ENCODE measurements at regions not wholly inside any gene's neighbourhood (a gene's known extent, or its start where the extent isn't known, plus 50 kb on each side); places are given as distances from the start of the nearest gene placed in this dataset.
"Not testable (repeated sequence)": the region's sequence is repeated elsewhere in the genome, so short reads cannot be mapped to it uniquely, and the experiment has no call there.

DNA sequence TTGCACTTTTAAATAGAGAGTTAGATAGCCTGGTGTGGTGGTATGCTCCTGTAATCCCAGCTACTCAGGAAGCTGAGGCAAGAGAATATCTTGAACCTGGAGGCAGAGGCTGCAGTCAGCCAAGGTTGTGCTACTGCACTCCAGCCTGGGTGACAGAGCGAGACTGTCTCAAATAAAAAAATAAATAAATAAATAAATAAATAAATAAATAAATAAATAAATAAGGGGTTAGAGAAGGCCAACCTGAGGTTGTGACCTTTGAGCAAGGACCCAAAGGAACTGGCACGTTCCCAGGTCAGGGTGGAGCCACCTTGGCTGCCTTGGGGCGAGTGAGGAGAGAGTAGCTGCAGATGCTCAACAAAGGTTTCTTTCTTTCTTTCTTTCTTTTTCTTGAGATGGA is 65.3 kb upstream of the TENM4 start:
- DNase-seq (ENCODE audit: low spot score), result no peak

DNA sequence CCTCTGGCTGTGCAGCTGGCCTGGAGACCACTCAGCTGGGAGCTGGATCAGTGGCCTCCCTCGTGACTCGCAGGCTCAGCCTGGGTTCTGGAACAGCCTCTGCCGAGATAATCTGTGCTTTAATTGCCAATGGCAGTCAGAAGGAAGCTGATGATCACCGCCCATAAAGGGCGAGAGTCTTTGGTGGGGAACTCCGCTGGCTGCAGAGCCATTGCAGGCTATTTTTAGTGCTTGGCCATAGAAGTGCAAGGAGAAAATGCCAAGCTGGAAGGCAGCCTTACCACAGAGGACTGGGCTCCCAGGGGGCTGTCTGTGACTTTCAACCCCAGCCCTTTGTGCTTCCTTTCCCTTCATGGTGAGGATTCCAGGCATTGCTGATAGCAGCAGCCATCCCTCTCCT is 62.2 kb upstream of the TENM4 start:
- DNase-seq (ENCODE audit: low spot score), result no peak

DNA sequence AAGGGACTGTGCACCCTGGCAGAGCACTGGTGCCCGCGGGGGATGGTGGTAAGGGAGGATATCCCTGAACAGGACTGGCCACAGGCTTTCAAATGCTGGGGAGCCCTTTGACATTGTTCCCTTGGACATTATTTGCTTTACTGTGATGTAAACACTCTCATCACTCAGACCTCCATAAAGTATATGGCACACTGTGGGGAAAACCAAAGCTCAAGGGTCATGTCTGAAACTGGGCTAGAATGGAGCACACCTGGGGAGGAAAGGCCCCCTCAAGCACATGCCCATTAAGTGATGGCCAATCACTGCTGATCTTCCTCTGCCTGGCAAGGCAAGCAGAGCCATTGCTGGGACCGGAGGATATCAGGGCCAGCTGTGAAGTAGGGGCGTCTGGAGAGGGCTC is 60.9 kb upstream of the TENM4 start:
- DNase-seq (ENCODE audit: low spot score), result no peak

DNA sequence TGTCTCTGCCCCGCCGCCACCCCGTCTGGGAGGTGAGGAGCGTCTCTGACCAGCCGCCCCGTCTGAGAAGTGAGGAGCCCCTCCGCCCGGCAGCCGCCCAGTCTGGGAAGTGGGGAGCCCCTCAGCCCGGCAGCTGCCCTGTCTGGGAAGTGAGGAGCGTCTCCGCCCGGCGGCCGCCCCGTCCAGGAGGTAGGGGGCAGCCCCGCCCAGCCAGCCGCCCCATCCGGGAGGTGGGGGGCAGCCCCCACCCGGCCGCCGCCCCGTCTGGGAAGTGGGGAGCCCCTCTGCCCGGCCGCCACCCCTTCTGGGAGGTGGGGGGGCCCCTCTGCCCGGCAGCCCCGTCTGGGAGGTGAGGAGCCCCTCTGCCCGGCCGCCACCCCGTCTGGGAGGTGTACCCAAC is 59.1 kb upstream of the TENM4 start:
- not testable (repeated sequence) for DNase-seq (ENCODE audit: low spot score)

DNA sequence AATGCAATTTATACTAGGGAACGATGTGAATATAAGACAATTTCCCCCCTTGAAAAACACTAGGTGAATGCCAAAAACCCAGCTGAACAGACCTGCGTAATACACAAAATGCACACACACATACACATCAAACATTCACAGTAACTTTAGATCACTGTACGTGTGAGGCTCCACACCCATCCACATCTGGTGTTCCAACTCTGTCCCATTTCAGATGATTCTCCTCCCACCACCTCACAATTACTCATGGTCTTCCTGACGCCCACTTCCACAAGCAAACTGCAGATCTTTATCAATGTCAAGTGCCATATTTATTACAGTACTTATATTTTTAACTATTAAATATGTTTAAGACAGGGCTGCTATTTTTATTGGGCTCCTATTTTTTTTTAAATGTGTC is 57.8 kb upstream of the TENM4 start:
- DNase-seq (ENCODE audit: low spot score), result no peak

DNA sequence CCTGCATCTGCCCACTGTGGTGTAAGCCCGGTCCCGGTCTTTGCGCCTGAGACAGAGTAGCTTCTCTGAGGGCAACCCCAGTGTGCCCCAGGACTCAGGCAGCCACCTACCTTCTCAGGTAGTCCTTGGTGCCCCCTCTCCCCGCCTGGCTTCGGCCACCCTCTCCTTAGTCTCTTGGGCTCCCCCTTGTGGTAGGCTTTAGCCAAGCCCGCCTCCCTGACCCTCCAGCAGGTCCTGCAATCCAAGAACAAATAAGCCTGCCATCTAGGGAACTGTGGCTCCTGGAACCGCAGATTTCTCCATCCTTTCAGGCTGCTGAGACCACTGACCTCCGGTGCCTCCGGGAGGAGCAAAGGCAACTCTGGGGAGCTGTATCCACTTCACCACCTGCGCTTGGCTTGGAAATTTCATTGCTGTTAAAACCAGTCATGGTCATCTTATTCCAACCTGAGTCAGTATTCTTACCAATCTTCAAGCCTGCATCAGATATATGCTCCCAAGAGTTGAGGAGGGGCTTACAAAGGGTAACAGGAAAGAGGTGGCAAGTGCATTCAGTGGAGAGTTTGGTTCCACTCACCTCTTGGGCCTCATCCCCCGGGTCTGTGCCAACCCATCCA is 52.8 kb upstream of the TENM4 start:
- peak; percentile 50 for DNase-seq (ENCODE audit: low spot score)

DNA sequence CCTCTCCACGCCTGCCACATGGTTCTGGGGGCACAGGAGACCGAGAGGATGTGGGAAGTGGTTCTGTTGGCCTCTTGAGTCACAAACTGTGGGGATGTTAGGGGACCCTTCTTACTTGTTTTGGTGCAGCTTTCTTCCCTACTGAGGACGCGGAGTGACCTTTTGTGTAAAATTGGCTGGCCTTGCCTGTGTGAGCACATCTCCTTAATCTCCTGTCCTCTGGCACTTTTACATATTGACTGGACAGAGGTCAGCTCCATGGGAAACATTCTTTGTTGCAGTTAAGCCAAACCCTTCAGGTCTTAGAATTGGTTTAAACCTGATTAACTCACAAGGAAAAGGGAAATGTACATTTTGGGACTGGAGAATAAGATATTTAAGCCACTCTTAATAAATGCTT is 51.2 kb upstream of the TENM4 start:
- no peak for DNase-seq (ENCODE audit: low spot score)
